GM21515 (cell line): ENCODE measurements at regions not wholly inside any gene's neighbourhood (a gene's known extent, or its start where the extent isn't known, plus 50 kb on each side); places are given as distances from the start of the nearest gene placed in this dataset.
"Not testable (repeated sequence)": the region's sequence is repeated elsewhere in the genome, so short reads cannot be mapped to it uniquely, and the experiment has no call there.

Experiments
- ATAC-seq: cut with Tn5 transposase; IDR thresholded peaks from one replicate; pipeline ENCODE4 v1.9.1; 2021; ENCODE audit not compliant: unreplicated experiment

- ATAC-seq: no peak
Measured at GRCh38 chr4:152073351-152074087, 312.7 kb upstream of the GATB start.

- no peak for ATAC-seq
Measured at GRCh38 chr4:152072906-152073305, 312.1 kb upstream of the GATB start.

GRCh38 chr4:152072001-152072485 lies 311.2 kb upstream of the GATB start:
- no peak for ATAC-seq

GRCh38 chr4:152070854-152071253 lies 310.0 kb upstream of the GATB start:
- no peak for ATAC-seq

GRCh38 chr4:152068866-152069265 lies 308.1 kb upstream of the GATB start:
- no peak for ATAC-seq

GRCh38 chr4:152065545-152065944 lies 304.7 kb upstream of the GATB start:
- no peak for ATAC-seq

- no peak for ATAC-seq
Measured at GRCh38 chr4:152064753-152065152, 303.9 kb upstream of the GATB start.

- ATAC-seq: no peak
Measured at GRCh38 chr4:152064282-152064681, 303.5 kb upstream of the GATB start.

GRCh38 chr4:152063621-152064240 lies 302.9 kb upstream of the GATB start:
- ATAC-seq: no peak

GRCh38 chr4:152062936-152063620 lies 302.3 kb upstream of the GATB start:
- ATAC-seq: no peak

GRCh38 chr4:152054731-152055130 lies 293.9 kb upstream of the GATB start:
- ATAC-seq: no peak

GRCh38 chr4:152052451-152053057 lies 291.7 kb upstream of the GATB start:
- ATAC-seq: peak; percentile 63

GRCh38 chr4:152051332-152051731 lies 290.5 kb upstream of the GATB start:
- ATAC-seq: not testable (repeated sequence)

GRCh38 chr4:152050106-152050505 lies 289.3 kb upstream of the GATB start:
- no peak for ATAC-seq

- no peak for ATAC-seq
Measured at GRCh38 chr4:152047451-152047850, 286.6 kb upstream of the GATB start.

GRCh38 chr4:152045807-152046571 lies 285.2 kb upstream of the GATB start:
- ATAC-seq: no peak

GRCh38 chr4:152045449-152045806 lies 284.6 kb upstream of the GATB start:
- ATAC-seq: no peak

GRCh38 chr4:152044331-152045036 lies 283.7 kb upstream of the GATB start:
- no peak for ATAC-seq

GRCh38 chr4:152041295-152041694 lies 280.5 kb upstream of the GATB start:
- ATAC-seq: no peak

- no peak for ATAC-seq
Measured at GRCh38 chr4:152039691-152040090, 278.9 kb upstream of the GATB start.
